Keratinocyte (primary cell): ENCODE measurements at regions not wholly inside any gene's neighbourhood (a gene's known extent, or its start where the extent isn't known, plus 50 kb on each side); places are given as distances from the start of the nearest gene placed in this dataset.
"Not testable (repeated sequence)": the region's sequence is repeated elsewhere in the genome, so short reads cannot be mapped to it uniquely, and the experiment has no call there.

Source experiments
- DNase-seq: peaks from one replicate; pipeline ENCODE4 v3.0.0-alpha.2; 2011; ENCODE audit warnings: low read depth, missing footprints, low spot score
- FAIRE-seq: peaks from 2 replicates; lab custom pipeline; 2011; peaks lifted over from hg19 to GRCh38; lab: Jason Lieb, UNC
- H2AFZ ChIP-seq: 2 replicates; pipeline ENCODE4 v1.6.0; 2012; ENCODE audit warnings: low read length, control low read depth, inconsistent platforms; ENCODE audit not compliant: control insufficient read depth
- H3K27ac ChIP-seq: 2 replicates; pipeline ENCODE4 v1.5.1; 2011; ENCODE audit warnings: low read length; ENCODE audit not compliant: control insufficient read depth, insufficient read depth
- H3K27me3 ChIP-seq: 3 replicates; pipeline ENCODE4 v1.6.0; 2011; ENCODE audit warnings: low read length; ENCODE audit not compliant: control insufficient read depth, insufficient read depth; ENCODE audit errors: extremely low read depth
- H3K36me3 ChIP-seq, 2 experiments: 2 replicates in 1 of 2; 3 replicates in 1 of 2; pipeline ENCODE4 v1.5.1; 2011; ENCODE audit warnings: low read length in 2 of 2, mild to moderate bottlenecking in 1 of 2; ENCODE audit not compliant: control insufficient read depth in 2 of 2, insufficient read depth in 2 of 2; ENCODE audit errors: extremely low read depth in 1 of 2
- H3K4me1 ChIP-seq: 3 replicates; pipeline ENCODE4 v1.5.1; 2011; ENCODE audit warnings: low read length; ENCODE audit not compliant: control insufficient read depth, insufficient read depth; ENCODE audit errors: extremely low read depth
- H3K4me2 ChIP-seq: 3 replicates; pipeline ENCODE4 v1.6.0; 2011; ENCODE audit warnings: low read depth, low read length; ENCODE audit not compliant: control insufficient read depth, insufficient read depth; ENCODE audit errors: extremely low read depth
- H3K4me3 ChIP-seq, 3 experiments: fragments of 200-600 bp in 1 of 3; sonication (generic) in 1 of 3; 2 replicates in 2 of 3; 3 replicates in 1 of 3; pipeline ENCODE4 v1.5.1; 2011 to 2016; ENCODE audit warnings: low read length in 3 of 3, mild to moderate bottlenecking in 3 of 3, control low read depth in 2 of 3, inconsistent platforms in 1 of 3, low read depth in 1 of 3, mixed read lengths in 1 of 3, mixed run types in 1 of 3, moderate library complexity in 1 of 3; ENCODE audit not compliant: control insufficient read depth in 2 of 3, insufficient read depth in 2 of 3; ENCODE audit errors: extremely low read depth in 1 of 3
- H3K79me2 ChIP-seq: 2 replicates; pipeline ENCODE4 v1.6.0; 2012; ENCODE audit warnings: low read length; ENCODE audit not compliant: control insufficient read depth, insufficient read depth
- H3K9ac ChIP-seq: 3 replicates; pipeline ENCODE4 v1.6.0; 2011; ENCODE audit warnings: low read length; ENCODE audit not compliant: control insufficient read depth, insufficient read depth; ENCODE audit errors: extremely low read depth
- H3K9me1 ChIP-seq: 3 replicates; pipeline ENCODE4 v1.6.0; 2011; ENCODE audit warnings: low read length; ENCODE audit not compliant: control insufficient read depth, insufficient read depth; ENCODE audit errors: extremely low read depth
- H3K9me3 ChIP-seq: 2 replicates; pipeline ENCODE4 v1.5.1; 2012; ENCODE audit warnings: low read depth, low read length; ENCODE audit not compliant: control insufficient read depth
- H4K20me1 ChIP-seq: 3 replicates; pipeline ENCODE4 v1.6.0; 2011; ENCODE audit warnings: low read length; ENCODE audit not compliant: control insufficient read depth, insufficient read depth; ENCODE audit errors: extremely low read depth
- EZH2 ChIP-seq: IDR thresholded peaks from one replicate; pipeline ENCODE4 v1.6.1; 2012; ENCODE audit warnings: inconsistent platforms, mild to moderate bottlenecking, low read length, moderate library complexity
- dilution Hi-C: fragments of 300-500 bp; cut with MboI; formaldehyde crosslinking; loops from one replicate; pipeline ENCODE4 v1.7.0; 2020; ENCODE audit warnings: low sequenced_read_pairs; ENCODE audit not compliant: extremely low pct_ligation_motif_present
- TF ChIP-seq, protein P1 (sequence below), 3 experiments: IDR thresholded peaks in 1 of 3; conservative IDR thresholded peaks in 1 of 3; optimal IDR thresholded peaks in 1 of 3; 2 replicates in 2 of 3; 3 replicates in 1 of 3; pipeline versions ENCODE3 to v1.5.1; 2011; ENCODE audit warnings: low read length in 3 of 3, mild to moderate bottlenecking in 3 of 3, moderate library complexity in 2 of 3, control low read depth in 1 of 3, inconsistent platforms in 1 of 3; ENCODE audit not compliant: insufficient read depth in 2 of 3; ENCODE audit errors: extremely low read depth in 1 of 3

GRCh38 chr4:115537387-115537786 lies 424.0 kb upstream of the NDST4 start:
- TF ChIP-seq EZH2: no peak
- TF ChIP-seq, protein P1, sequence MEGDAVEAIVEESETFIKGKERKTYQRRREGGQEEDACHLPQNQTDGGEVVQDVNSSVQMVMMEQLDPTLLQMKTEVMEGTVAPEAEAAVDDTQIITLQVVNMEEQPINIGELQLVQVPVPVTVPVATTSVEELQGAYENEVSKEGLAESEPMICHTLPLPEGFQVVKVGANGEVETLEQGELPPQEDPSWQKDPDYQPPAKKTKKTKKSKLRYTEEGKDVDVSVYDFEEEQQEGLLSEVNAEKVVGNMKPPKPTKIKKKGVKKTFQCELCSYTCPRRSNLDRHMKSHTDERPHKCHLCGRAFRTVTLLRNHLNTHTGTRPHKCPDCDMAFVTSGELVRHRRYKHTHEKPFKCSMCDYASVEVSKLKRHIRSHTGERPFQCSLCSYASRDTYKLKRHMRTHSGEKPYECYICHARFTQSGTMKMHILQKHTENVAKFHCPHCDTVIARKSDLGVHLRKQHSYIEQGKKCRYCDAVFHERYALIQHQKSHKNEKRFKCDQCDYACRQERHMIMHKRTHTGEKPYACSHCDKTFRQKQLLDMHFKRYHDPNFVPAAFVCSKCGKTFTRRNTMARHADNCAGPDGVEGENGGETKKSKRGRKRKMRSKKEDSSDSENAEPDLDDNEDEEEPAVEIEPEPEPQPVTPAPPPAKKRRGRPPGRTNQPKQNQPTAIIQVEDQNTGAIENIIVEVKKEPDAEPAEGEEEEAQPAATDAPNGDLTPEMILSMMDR (optimal IDR thresholded peaks at IDR 0.05 in 1 of 3, IDR thresholded peaks at IDR 0.05 in 1 of 3, conservative IDR thresholded peaks at IDR 0.05 in 1 of 3; ENCODE audit: extremely low read depth in 1 of 3, insufficient read depth in 2 of 3, low read length in 3 of 3): no peak
- Histone ChIP-seq H3K4me3 (no peak overlapping the region), H3K9me1 (no peaks in the 10 kb centered on the region), H2AFZ (no peak overlapping the region), H3K4me2 (no peak overlapping the region), H3K36me3 (no peaks in the 10 kb centered on the region), H3K4me1 (no peaks in the 10 kb centered on the region), H3K27me3 (no peaks in the 10 kb centered on the region), H3K27ac (no peak overlapping the region), H3K79me2 (no peaks in the 10 kb centered on the region), H3K9ac (no peak overlapping the region), H4K20me1 (no peaks in the 10 kb centered on the region), H3K9me3 (no peaks in the 10 kb centered on the region)
- dilution Hi-C loops: no loop called here
- no peak for FAIRE-seq
- DNase-seq: no peak

GRCh38 chr4:115529126-115529525 lies 415.7 kb upstream of the NDST4 start:
- Histone ChIP-seq H3K27ac (no peak overlapping the region), H4K20me1 (no peaks in the 10 kb centered on the region), H3K9ac (no peak overlapping the region), H3K9me1 (no peaks in the 10 kb centered on the region), H3K4me1 (no peaks in the 10 kb centered on the region), H3K4me2 (no peak overlapping the region), H2AFZ (no peak overlapping the region), H3K36me3 (no peaks in the 10 kb centered on the region), H3K4me3 (no peak overlapping the region), H3K9me3 (no peaks in the 10 kb centered on the region), H3K79me2 (no peaks in the 10 kb centered on the region), H3K27me3 (no peaks in the 10 kb centered on the region)
- TF ChIP-seq EZH2: no peak
- TF ChIP-seq, protein P1 (optimal IDR thresholded peaks at IDR 0.05 in 1 of 3, IDR thresholded peaks at IDR 0.05 in 1 of 3, conservative IDR thresholded peaks at IDR 0.05 in 1 of 3; ENCODE audit: extremely low read depth in 1 of 3, insufficient read depth in 2 of 3, low read length in 3 of 3): no peak
- dilution Hi-C loops: no loop called here
- DNase-seq (no peak), FAIRE-seq (no peak)

DNA sequence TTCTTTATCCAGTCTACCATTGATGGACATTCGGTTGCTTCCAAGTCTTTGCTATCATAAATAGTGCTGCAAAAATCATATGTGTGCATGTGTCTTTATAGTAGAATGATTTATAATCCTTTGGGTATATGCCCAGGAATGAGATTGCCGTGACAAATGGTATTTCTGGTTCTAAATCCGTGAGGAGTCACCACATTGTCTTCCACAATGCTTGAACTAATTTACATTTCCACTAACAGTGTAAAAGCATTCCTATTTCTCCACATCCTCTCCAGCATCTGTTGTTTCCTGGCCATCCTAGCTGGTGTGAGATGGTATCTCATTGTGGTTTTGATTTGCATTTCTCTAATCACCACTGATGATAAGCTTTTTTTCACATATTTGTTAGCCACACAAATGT lies 406.1 kb upstream of the NDST4 start:
- H3K4me3 ChIP-seq, H3K27me3 ChIP-seq, dilution Hi-C loops, H4K20me1 ChIP-seq, H3K9me1 ChIP-seq, H3K79me2 ChIP-seq, H3K4me2 ChIP-seq, H3K4me1 ChIP-seq, H3K36me3 ChIP-seq, H3K9me3 ChIP-seq, FAIRE-seq, H3K27ac ChIP-seq, DNase-seq, H3K9ac ChIP-seq, H2AFZ ChIP-seq: not testable (repeated sequence)
